ENCODE measurements at regions not wholly inside any gene's neighbourhood (a gene's known extent, or its start where the extent isn't known, plus 50 kb on each side); places are given as distances from the start of the nearest gene placed in this dataset.
A peak's percentile ranks its signal among the peaks of the same experiment; 100 is the strongest.
"Not testable (repeated sequence)": the region's sequence is repeated elsewhere in the genome, so short reads cannot be mapped to it uniquely, and the experiment has no call there.

GRCh38 chr5:34096033-34096432 lies 53.0 kb upstream of the C1QTNF3 start:
- not testable (repeated sequence) for H3K27me3 ChIP-seq (ENCODE audit: insufficient read depth, poor library complexity, severe bottlenecking); H3K27ac ChIP-seq (replicated peaks); H3K4me3 ChIP-seq (replicated peaks; ENCODE audit: insufficient read depth, low read length); DNase-seq (ENCODE audit: low read depth in 1 of 2, low spot score in 1 of 2)

GRCh38 chr5:34099891-34100290 lies 56.9 kb upstream of the C1QTNF3 start:
- not testable (repeated sequence) for H3K27me3 ChIP-seq (ENCODE audit: insufficient read depth, poor library complexity, severe bottlenecking); DNase-seq (ENCODE audit: low read depth in 1 of 2, low spot score in 1 of 2); H3K27ac ChIP-seq (replicated peaks); H3K4me3 ChIP-seq (replicated peaks; ENCODE audit: insufficient read depth, low read length)

GRCh38 chr5:34101567-34101966 lies 58.6 kb upstream of the C1QTNF3 start:
- not testable (repeated sequence) for H3K4me3 ChIP-seq (replicated peaks; ENCODE audit: insufficient read depth, low read length); H3K27me3 ChIP-seq (ENCODE audit: insufficient read depth, poor library complexity, severe bottlenecking); DNase-seq (ENCODE audit: low read depth in 1 of 2, low spot score in 1 of 2); H3K27ac ChIP-seq (replicated peaks)

- not testable (repeated sequence) for H3K27me3 ChIP-seq (ENCODE audit: insufficient read depth, poor library complexity, severe bottlenecking); H3K27ac ChIP-seq (replicated peaks); DNase-seq (ENCODE audit: low read depth in 1 of 2, low spot score in 1 of 2); H3K4me3 ChIP-seq (replicated peaks; ENCODE audit: insufficient read depth, low read length)
Observed at GRCh38 chr5:34108897-34109296, 65.9 kb upstream of the C1QTNF3 start.

DNA sequence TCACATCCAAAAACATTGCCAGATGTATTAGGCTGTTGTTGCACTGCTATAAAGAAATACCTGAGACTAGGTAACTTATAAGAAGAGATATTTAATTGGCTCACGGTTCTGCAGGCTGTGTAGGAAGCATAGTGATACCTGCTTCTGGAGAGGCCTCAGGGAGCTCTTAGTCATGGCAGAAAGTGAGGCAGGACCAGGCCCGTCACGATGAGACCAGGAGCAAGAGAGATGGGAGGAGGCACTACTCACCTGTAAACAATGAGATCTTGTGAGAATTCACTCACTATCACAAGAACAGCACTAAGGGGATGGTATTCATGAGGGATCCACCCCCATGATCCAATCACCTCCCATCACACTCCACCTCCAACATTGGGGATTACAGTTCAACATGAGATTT lies 81.3 kb upstream of the C1QTNF3 start:
- not testable (repeated sequence) for H3K27ac ChIP-seq (replicated peaks); H3K27me3 ChIP-seq (ENCODE audit: insufficient read depth, poor library complexity, severe bottlenecking); H3K4me3 ChIP-seq (replicated peaks; ENCODE audit: insufficient read depth, low read length); DNase-seq (ENCODE audit: low read depth in 1 of 2, low spot score in 1 of 2)

DNA sequence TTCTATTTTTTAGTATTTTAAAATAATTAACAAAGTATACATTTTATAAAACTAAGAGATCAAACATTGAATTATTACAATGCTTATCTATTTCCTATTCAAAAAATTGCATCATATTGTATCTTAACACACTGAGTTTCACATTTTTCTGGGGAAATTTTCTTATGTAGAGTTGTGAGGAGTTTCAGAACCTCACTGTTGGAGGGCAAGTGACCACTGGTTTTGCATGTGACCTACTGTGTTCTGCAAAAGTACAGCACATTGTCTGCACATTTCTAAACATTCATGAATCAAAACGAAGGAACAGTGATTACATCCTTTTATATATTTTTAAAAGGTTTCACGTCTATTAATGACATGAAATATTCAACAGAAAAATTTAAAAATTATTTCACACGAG lies 82.3 kb upstream of the C1QTNF3 start:
- not testable (repeated sequence) for DNase-seq (ENCODE audit: low read depth in 1 of 2, low spot score in 1 of 2); H3K4me3 ChIP-seq (replicated peaks; ENCODE audit: insufficient read depth, low read length); H3K27me3 ChIP-seq (ENCODE audit: insufficient read depth, poor library complexity, severe bottlenecking); H3K27ac ChIP-seq (replicated peaks)

GRCh38 chr5:34126741-34127140 lies 83.7 kb upstream of the C1QTNF3 start:
- DNase-seq (ENCODE audit: low read depth in 1 of 2, low spot score in 1 of 2); H3K27ac ChIP-seq (replicated peaks); H3K4me3 ChIP-seq (replicated peaks; ENCODE audit: insufficient read depth, low read length); H3K27me3 ChIP-seq (ENCODE audit: insufficient read depth, poor library complexity, severe bottlenecking): not testable (repeated sequence)

GRCh38 chr5:34127818-34128217 lies 84.8 kb upstream of the C1QTNF3 start:
- not testable (repeated sequence) for H3K27ac ChIP-seq (replicated peaks); H3K4me3 ChIP-seq (replicated peaks; ENCODE audit: insufficient read depth, low read length); DNase-seq (ENCODE audit: low read depth in 1 of 2, low spot score in 1 of 2); H3K27me3 ChIP-seq (ENCODE audit: insufficient read depth, poor library complexity, severe bottlenecking)

- TF ChIP-seq SPI1 (IDR thresholded peaks at IDR 0.05; ENCODE audit: borderline replicate concordance, low read depth) = peak; percentile 83
- H3K27me3 ChIP-seq (ENCODE audit: insufficient read depth, poor library complexity, severe bottlenecking); H3K4me3 ChIP-seq (replicated peaks; ENCODE audit: insufficient read depth, low read length): not testable (repeated sequence)
- peak overlapping the region; percentile 30; the same call in 1 of the 2 replicates for H3K27ac ChIP-seq (replicated peaks)
- peak in 1 of 2 experiments; percentile 50 for DNase-seq (ENCODE audit: low read depth in 1 of 2, low spot score in 1 of 2)
Observed at GRCh38 chr5:34128890-34129289, 85.9 kb upstream of the C1QTNF3 start.

GRCh38 chr5:34154988-34155387 lies 112.0 kb upstream of the C1QTNF3 start:
- H3K4me3 ChIP-seq (replicated peaks; ENCODE audit: insufficient read depth, low read length); H3K27ac ChIP-seq (replicated peaks); H3K27me3 ChIP-seq (ENCODE audit: insufficient read depth, poor library complexity, severe bottlenecking); DNase-seq (ENCODE audit: low read depth in 1 of 2, low spot score in 1 of 2): not testable (repeated sequence)

DNA sequence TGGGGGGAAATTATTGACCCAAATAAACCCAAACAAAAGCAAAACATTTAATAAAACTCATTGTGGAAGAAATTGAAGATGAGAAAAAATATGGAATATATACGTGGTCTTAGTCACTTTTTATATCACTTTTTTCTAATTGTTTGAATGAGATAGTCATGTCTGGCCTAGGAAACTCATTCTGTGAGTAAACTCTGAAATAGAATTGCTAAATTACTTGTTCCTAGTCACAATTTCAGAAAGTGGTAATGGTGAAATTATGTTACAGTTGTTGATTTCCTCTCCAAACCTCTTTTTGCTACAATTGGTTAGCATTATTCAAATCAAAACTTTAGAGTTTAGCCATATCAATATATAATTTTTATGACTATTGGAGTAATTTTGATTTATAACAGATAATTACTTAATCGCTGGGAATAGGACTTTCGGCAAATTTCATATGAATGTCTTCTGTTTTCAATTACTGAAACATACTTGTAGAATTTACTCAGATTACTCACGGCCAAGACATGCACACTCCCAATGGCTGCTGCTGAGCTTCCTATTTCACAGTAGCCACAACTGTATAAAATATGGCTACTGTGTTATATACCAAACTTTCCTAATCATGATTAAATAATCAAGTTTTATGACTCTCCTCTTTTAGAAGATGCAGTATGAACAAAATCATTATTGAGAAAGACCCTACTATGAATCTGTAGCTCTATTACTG lies 113.8 kb upstream of the C1QTNF3 start:
- not testable (repeated sequence) for H3K4me3 ChIP-seq (replicated peaks; ENCODE audit: insufficient read depth, low read length); DNase-seq (ENCODE audit: low read depth in 1 of 2, low spot score in 1 of 2); H3K27me3 ChIP-seq (ENCODE audit: insufficient read depth, poor library complexity, severe bottlenecking); H3K27ac ChIP-seq (replicated peaks)

- DNase-seq (ENCODE audit: low read depth in 1 of 2, low spot score in 1 of 2); H3K27me3 ChIP-seq (ENCODE audit: insufficient read depth, poor library complexity, severe bottlenecking); H3K4me3 ChIP-seq (replicated peaks; ENCODE audit: insufficient read depth, low read length); H3K27ac ChIP-seq (replicated peaks): not testable (repeated sequence)
Observed at GRCh38 chr5:34160904-34161303, 117.9 kb upstream of the C1QTNF3 start.

DNA sequence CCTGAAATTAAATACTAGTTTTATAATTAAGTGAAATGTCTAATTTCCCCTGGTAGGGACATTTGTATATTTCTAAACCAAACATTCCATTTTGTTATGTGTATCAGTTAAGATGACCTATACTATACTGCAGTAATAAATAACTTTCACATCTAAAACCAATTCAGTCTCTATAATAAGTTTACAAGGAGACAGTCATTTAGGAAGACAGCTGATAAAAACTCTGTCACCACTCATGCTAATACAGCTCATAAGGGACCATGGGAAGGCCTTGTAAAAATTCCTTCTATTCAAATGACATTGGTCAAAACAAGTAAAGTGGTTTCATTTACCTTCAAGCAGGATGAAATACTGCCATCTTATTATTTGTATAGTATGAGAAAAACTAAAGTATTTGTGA lies 128.4 kb upstream of the C1QTNF3 start:
- not testable (repeated sequence) for DNase-seq (ENCODE audit: low read depth in 1 of 2, low spot score in 1 of 2); H3K27me3 ChIP-seq (ENCODE audit: insufficient read depth, poor library complexity, severe bottlenecking); H3K27ac ChIP-seq (replicated peaks); H3K4me3 ChIP-seq (replicated peaks; ENCODE audit: insufficient read depth, low read length)

DNA sequence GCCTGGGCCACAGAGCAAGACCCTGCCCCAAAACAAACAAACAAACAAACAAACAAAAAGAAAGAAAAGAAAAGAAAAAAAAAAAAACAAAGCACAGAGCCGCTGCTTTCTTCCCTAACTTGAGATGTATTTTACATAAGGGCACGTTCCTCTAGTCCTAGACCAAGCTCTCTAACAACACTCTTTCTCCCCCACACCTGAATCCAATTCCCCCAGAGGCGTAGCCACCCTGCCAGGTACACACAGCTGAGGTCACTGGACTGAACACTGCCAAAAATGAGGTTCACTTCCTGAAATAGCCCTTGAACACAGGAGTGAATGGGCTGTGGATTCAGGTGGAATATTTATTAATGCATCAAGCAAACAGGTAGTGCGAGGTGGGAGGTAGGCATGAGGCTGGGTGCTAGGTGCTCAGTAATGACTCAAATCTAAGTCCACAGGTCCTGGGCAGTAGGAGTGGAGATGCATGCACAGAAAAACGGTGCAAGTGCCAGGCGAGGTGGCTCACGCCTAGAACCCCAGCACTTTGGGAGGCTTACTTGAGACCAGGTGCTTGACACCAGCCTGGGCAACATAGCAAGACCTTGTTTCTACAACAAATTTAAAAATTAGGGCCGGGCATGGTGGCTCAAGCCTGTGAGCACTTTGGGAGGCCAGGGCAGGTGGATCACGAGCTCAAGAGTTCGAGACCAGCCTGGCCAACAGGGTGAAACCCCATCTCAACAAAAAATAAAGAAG lies 136.6 kb upstream of the C1QTNF3 start:
- peak in 1 of 2 experiments; percentile 33 for DNase-seq (ENCODE audit: low read depth in 1 of 2, low spot score in 1 of 2)
- not testable (repeated sequence) for H3K27me3 ChIP-seq (ENCODE audit: insufficient read depth, poor library complexity, severe bottlenecking); H3K27ac ChIP-seq (replicated peaks); H3K4me3 ChIP-seq (replicated peaks; ENCODE audit: insufficient read depth, low read length)

DNA sequence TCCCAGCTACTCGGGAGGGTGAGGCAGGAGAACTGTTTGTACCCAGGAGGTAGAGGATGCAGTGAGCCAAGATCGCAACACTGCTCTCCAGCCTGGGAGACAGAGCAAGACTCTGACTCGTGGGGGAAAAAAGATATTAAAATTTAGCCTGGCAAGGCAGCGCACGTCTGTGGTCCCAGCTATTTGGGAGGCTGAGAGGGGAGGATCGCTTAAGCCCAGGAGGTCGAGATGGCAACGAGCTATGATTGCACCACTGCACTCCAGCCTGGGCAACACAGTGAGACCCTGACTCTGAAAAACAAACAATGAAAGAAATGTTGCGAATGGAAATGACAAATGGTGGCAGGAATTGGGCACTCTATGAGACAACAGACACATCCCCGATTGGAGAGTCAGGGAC lies 137.2 kb upstream of the C1QTNF3 start:
- DNase-seq (ENCODE audit: low read depth in 1 of 2, low spot score in 1 of 2); H3K27me3 ChIP-seq (ENCODE audit: insufficient read depth, poor library complexity, severe bottlenecking); H3K27ac ChIP-seq (replicated peaks); H3K4me3 ChIP-seq (replicated peaks; ENCODE audit: insufficient read depth, low read length): not testable (repeated sequence)

Data from HL-60 (cell line).